Lower lobe of right lung (tissue), 2 donors: ENCODE measurements at regions not wholly inside any gene's neighbourhood (a gene's known extent, or its start where the extent isn't known, plus 50 kb on each side); places are given as distances from the start of the nearest gene placed in this dataset.
"Not testable (repeated sequence)": the region's sequence is repeated elsewhere in the genome, so short reads cannot be mapped to it uniquely, and the experiment has no call there.

Source experiments
- ATAC-seq, 2 donors: fragments of 200-7000 bp; cut with Tn5 transposase; one replicate each; pipeline ENCODE4 v1.9.1; 2020 to 2022; ENCODE audit warnings: mild to moderate bottlenecking in 2 of 2, moderate library complexity in 2 of 2
- DNase-seq: peaks from one replicate; pipeline ENCODE4 v3.0.0-alpha.2; 2020
- H3K27ac ChIP-seq: fragments of 200-600 bp; one replicate; pipeline ENCODE4 v1.8.0; 2022
- H3K27me3 ChIP-seq: fragments of 200-600 bp; one replicate; pipeline ENCODE4 v1.8.0; 2022; ENCODE audit warnings: low read depth
- H3K36me3 ChIP-seq: fragments of 200-600 bp; one replicate; pipeline ENCODE4 v1.8.0; 2022; ENCODE audit warnings: mild to moderate bottlenecking
- H3K4me1 ChIP-seq: fragments of 200-600 bp; one replicate; pipeline ENCODE4 v1.8.0; 2022
- H3K4me3 ChIP-seq: fragments of 200-600 bp; one replicate; pipeline ENCODE4 v1.8.0; 2022; ENCODE audit warnings: mild to moderate bottlenecking
- H3K9me3 ChIP-seq: fragments of 200-600 bp; one replicate; pipeline ENCODE4 v1.8.0; 2022
- CTCF ChIP-seq: fragments of 200-600 bp; IDR thresholded peaks from one replicate; pipeline ENCODE4 v1.8.0; 2022; ENCODE audit warnings: antibody characterized with exemption, mild to moderate bottlenecking
- intact Hi-C: fragments of 100-400 bp; cut with DNase I; formaldehyde crosslinking; loops from one replicate; pipeline ENCODE4 v1.11.0; 2022
- donor health status: DM: no; HTN: yes; CAD: no; lungs with severe emphysema.

- no peaks in the 10 kb centered on the region for H3K36me3 ChIP-seq
- H3K4me1 ChIP-seq, result no peaks in the 10 kb centered on the region
- no peaks in the 10 kb centered on the region for H3K9me3 ChIP-seq
- intact Hi-C loops, result no loop called here
- DNase-seq (no peak), ATAC-seq (no peak)
- no peak overlapping the region for H3K4me3 ChIP-seq
- no peak overlapping the region for H3K27ac ChIP-seq
- TF ChIP-seq CTCF, result no peak
- H3K27me3 ChIP-seq, result no peaks in the 10 kb centered on the region
Observed at GRCh38 chr10:36425131-36425797, 700.1 kb upstream of the ANKRD30A start.

- DNase-seq (no peak), ATAC-seq (no peak)
- intact Hi-C loops, result no loop called here
- no peak overlapping the region for H3K27ac ChIP-seq
- no peaks in the 10 kb centered on the region for H3K9me3 ChIP-seq
- H3K4me3 ChIP-seq, result no peak overlapping the region
- TF ChIP-seq CTCF, result no peak
- H3K36me3 ChIP-seq, result no peaks in the 10 kb centered on the region
- no peaks in the 10 kb centered on the region for H3K27me3 ChIP-seq
- H3K4me1 ChIP-seq, result no peaks in the 10 kb centered on the region
Observed at GRCh38 chr10:36424502-36424901, 700.9 kb upstream of the ANKRD30A start.

GRCh38 chr10:36423821-36424248 is 701.6 kb upstream of the ANKRD30A start:
- Histone ChIP-seq H3K36me3 (no peaks in the 10 kb centered on the region), H3K4me1 (no peaks in the 10 kb centered on the region), H3K27me3 (no peaks in the 10 kb centered on the region), H3K4me3 (no peak overlapping the region), H3K27ac (no peak overlapping the region), H3K9me3 (no peaks in the 10 kb centered on the region)
- ATAC-seq (no peak), DNase-seq (no peak)
- intact Hi-C loops, result no loop called here
- no peak for TF ChIP-seq CTCF

GRCh38 chr10:36421992-36422391 is 703.4 kb upstream of the ANKRD30A start:
- ATAC-seq (no peak), DNase-seq (no peak)
- no peak for TF ChIP-seq CTCF
- Histone ChIP-seq H3K27ac (no peak overlapping the region), H3K4me1 (no peaks in the 10 kb centered on the region), H3K27me3 (no peaks in the 10 kb centered on the region), H3K4me3 (no peak overlapping the region), H3K36me3 (no peaks in the 10 kb centered on the region), H3K9me3 (no peaks in the 10 kb centered on the region)
- intact Hi-C loops, result no loop called here

GRCh38 chr10:36416513-36416912 is 708.9 kb upstream of the ANKRD30A start:
- no peaks in the 10 kb centered on the region for H3K27me3 ChIP-seq
- ATAC-seq (no peak), DNase-seq (no peak)
- no peak overlapping the region for H3K27ac ChIP-seq
- no peak for TF ChIP-seq CTCF
- H3K4me3 ChIP-seq, result no peak overlapping the region
- no peaks in the 10 kb centered on the region for H3K36me3 ChIP-seq
- H3K4me1 ChIP-seq, result no peaks in the 10 kb centered on the region
- intact Hi-C loops, result no loop called here
- peaks cover 12% of the 10 kb centered on the region for H3K9me3 ChIP-seq

- Histone ChIP-seq H3K4me1 (no peaks in the 10 kb centered on the region), H3K4me3 (no peak overlapping the region), H3K27me3 (no peaks in the 10 kb centered on the region), H3K9me3 (peaks cover 12% of the 10 kb centered on the region), H3K36me3 (no peaks in the 10 kb centered on the region), H3K27ac (no peak overlapping the region)
- no peak for DNase-seq
- no peak for TF ChIP-seq CTCF
- intact Hi-C loops, result no loop called here
- no peak for ATAC-seq
Observed at GRCh38 chr10:36412942-36413341, 712.5 kb upstream of the ANKRD30A start.

GRCh38 chr10:36400238-36400637 is 725.2 kb upstream of the ANKRD30A start:
- H3K4me1 ChIP-seq, intact Hi-C loops, ATAC-seq, H3K27ac ChIP-seq, H3K4me3 ChIP-seq, DNase-seq, H3K36me3 ChIP-seq, H3K27me3 ChIP-seq, H3K9me3 ChIP-seq: not testable (repeated sequence)
